CD4-positive, alpha-beta T cell treated with Interferon alpha-2 for 1 hour (primary cell): ENCODE measurements at regions not wholly inside any gene's neighbourhood (a gene's known extent, or its start where the extent isn't known, plus 50 kb on each side); places are given as distances from the start of the nearest gene placed in this dataset.
"Not testable (repeated sequence)": the region's sequence is repeated elsewhere in the genome, so short reads cannot be mapped to it uniquely, and the experiment has no call there.

Experiments
- DNase-seq, 2 donors: peaks; one replicate each; pipeline ENCODE4 v3.0.0-alpha.2; 2020 to 2022

GRCh38 chr3:191973820-191974219 is 512.9 kb downstream of the PYDC2 start:
- DNase-seq: no peak

- no peak for DNase-seq
Measured at GRCh38 chr3:191975936-191976335, 515.0 kb downstream of the PYDC2 start.

GRCh38 chr3:191980443-191980842 is 519.5 kb downstream of the PYDC2 start:
- no peak for DNase-seq

GRCh38 chr3:191982481-191982880 is 521.5 kb downstream of the PYDC2 start:
- no peak for DNase-seq

GRCh38 chr3:191985691-191986090 is 524.7 kb downstream of the PYDC2 start:
- DNase-seq: no peak

GRCh38 chr3:191987831-191988350 is 526.9 kb downstream of the PYDC2 start:
- DNase-seq: no peak

GRCh38 chr3:191993952-191994351 is 533.0 kb downstream of the PYDC2 start:
- not testable (repeated sequence) for DNase-seq

GRCh38 chr3:191997093-191997492 is 536.1 kb downstream of the PYDC2 start:
- no peak for DNase-seq

- no peak for DNase-seq
Measured at GRCh38 chr3:191997579-191998268, 536.8 kb downstream of the PYDC2 start.

GRCh38 chr3:192001218-192001617 is 540.3 kb downstream of the PYDC2 start:
- DNase-seq: no peak

- no peak for DNase-seq
Measured at GRCh38 chr3:192005989-192006388, 545.0 kb downstream of the PYDC2 start.

- DNase-seq: no peak
Measured at GRCh38 chr3:192009903-192010302, 548.9 kb downstream of the PYDC2 start.

GRCh38 chr3:192010490-192010889 is 549.5 kb downstream of the PYDC2 start:
- DNase-seq: no peak

GRCh38 chr3:192011137-192011536 is 550.2 kb downstream of the PYDC2 start:
- DNase-seq: no peak

GRCh38 chr3:192013110-192013509 is 552.1 kb downstream of the PYDC2 start:
- DNase-seq: no peak

- DNase-seq: no peak
Measured at GRCh38 chr3:192022412-192022811, 561.4 kb downstream of the PYDC2 start.

- DNase-seq: no peak
Measured at GRCh38 chr3:192024751-192025150, 563.8 kb downstream of the PYDC2 start.

GRCh38 chr3:192026661-192027060 is 565.7 kb downstream of the PYDC2 start:
- DNase-seq: no peak

- DNase-seq: no peak
Measured at GRCh38 chr3:192031941-192032340, 571.0 kb downstream of the PYDC2 start.

GRCh38 chr3:192033246-192033645 is 572.3 kb downstream of the PYDC2 start:
- DNase-seq: no peak

- DNase-seq: no peak
Measured at GRCh38 chr3:192038726-192039125, 577.8 kb downstream of the PYDC2 start.

- DNase-seq: no peak
Measured at GRCh38 chr3:192039593-192039992, 578.6 kb downstream of the PYDC2 start.

GRCh38 chr3:192040282-192041043 is 579.5 kb downstream of the PYDC2 start:
- no peak for DNase-seq

GRCh38 chr3:192042116-192042515 is 581.2 kb downstream of the PYDC2 start:
- no peak for DNase-seq
